GM23338 (cell line): ENCODE measurements at regions not wholly inside any gene's neighbourhood (a gene's known extent, or its start where the extent isn't known, plus 50 kb on each side); places are given as distances from the start of the nearest gene placed in this dataset.

Experiments
- CTCF ChIP-seq, 2 experiments: fragments of 200-600 bp in 1 of 2; sonication (generic) in 1 of 2; conservative IDR thresholded peaks; 2 replicates each; pipeline versions ENCODE4 v1.5.1 to v1.6.1; 2016 to 2017; ENCODE audit warnings: antibody characterized with exemption in 2 of 2, low read depth in 2 of 2, mild to moderate bottlenecking in 2 of 2, moderate library complexity in 1 of 2
- EZH2 ChIP-seq: fragments of 200-600 bp; sonication (generic); IDR thresholded peaks from one replicate; pipeline ENCODE4 v1.8.0; 2017; ENCODE audit warnings: antibody characterized with exemption, mild to moderate bottlenecking, low read depth; ENCODE audit not compliant: unreplicated experiment
- EZH2phosphoT487 ChIP-seq: fragments of 200-600 bp; sonication (generic); IDR thresholded peaks from one replicate; pipeline ENCODE4 v1.8.1; 2018; ENCODE audit warnings: antibody characterized with exemption; ENCODE audit not compliant: unreplicated experiment
- REST ChIP-seq: IDR thresholded peaks from one replicate; pipeline ENCODE4 v1.6.1; 2018; ENCODE audit warnings: antibody characterized with exemption; ENCODE audit not compliant: unreplicated experiment
- TF ChIP-seq, protein P1 (sequence below): IDR thresholded peaks from 2 replicates; pipeline ENCODE4 v1.6.1; 2016; ENCODE audit warnings: antibody characterized with exemption

GRCh38 chr6:160929831-160930230 lies 61.7 kb upstream of the MAP3K4 start:
- TF ChIP-seq EZH2 (no peak), CTCF (conservative IDR thresholded peaks at IDR 0.05; ENCODE audit: low read depth in 2 of 2) (no peak), REST (no peak), EZH2phosphoT487 (no peak)
- TF ChIP-seq, protein P1, sequence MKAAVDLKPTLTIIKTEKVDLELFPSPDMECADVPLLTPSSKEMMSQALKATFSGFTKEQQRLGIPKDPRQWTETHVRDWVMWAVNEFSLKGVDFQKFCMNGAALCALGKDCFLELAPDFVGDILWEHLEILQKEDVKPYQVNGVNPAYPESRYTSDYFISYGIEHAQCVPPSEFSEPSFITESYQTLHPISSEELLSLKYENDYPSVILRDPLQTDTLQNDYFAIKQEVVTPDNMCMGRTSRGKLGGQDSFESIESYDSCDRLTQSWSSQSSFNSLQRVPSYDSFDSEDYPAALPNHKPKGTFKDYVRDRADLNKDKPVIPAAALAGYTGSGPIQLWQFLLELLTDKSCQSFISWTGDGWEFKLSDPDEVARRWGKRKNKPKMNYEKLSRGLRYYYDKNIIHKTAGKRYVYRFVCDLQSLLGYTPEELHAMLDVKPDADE, result no peak
